Spleen (tissue), 7 donors: ENCODE measurements at regions not wholly inside any gene's neighbourhood (a gene's known extent, or its start where the extent isn't known, plus 50 kb on each side); places are given as distances from the start of the nearest gene placed in this dataset.

Source experiments
- CTCF ChIP-seq, 11 experiments: fragments of 200-600 bp in 7 of 11; fragments of 450-650 bp in 4 of 11; sonication (generic) in 4 of 11; IDR thresholded peaks in 8 of 11; conservative IDR thresholded peaks in 3 of 11; 1 replicate in 7 of 11; 2 replicates in 4 of 11; pipeline versions ENCODE4 v1.4.0 to v1.8.0; 2016 to 2021; ENCODE audit warnings: antibody characterized with exemption in 11 of 11, inconsistent platforms in 4 of 11, mild to moderate bottlenecking in 1 of 11
- POLR2A ChIP-seq, 3 donors: fragments of 450-650 bp; IDR thresholded peaks; one replicate each; pipeline ENCODE4 v1.5.1; 2017; ENCODE audit warnings: antibody characterized with exemption in 3 of 3, mild to moderate bottlenecking in 1 of 3
- POLR2AphosphoS5 ChIP-seq, 3 donors: sonication (generic); formaldehyde crosslinking; IDR thresholded peaks; one replicate each; pipeline ENCODE4 v1.5.1; 2017; ENCODE audit warnings: antibody characterized with exemption in 3 of 3
- donor health status: DM: no; HTN: no; CAD: no; lungs with moderate emphysema.
- donor health status: DM: no; HTN: no; CAD: no.
- donor health status: DM: no; HTN: no; CAD: no.

GRCh38 chr12:33562401-33562800 is 122.8 kb upstream of the SYT10 start:
- TF ChIP-seq CTCF (IDR thresholded peaks at IDR 0.05 in 8 of 11, conservative IDR thresholded peaks at IDR 0.05 in 3 of 11): no peak
- no peak for TF ChIP-seq POLR2A (IDR thresholded peaks at IDR 0.05)
- no peak for TF ChIP-seq POLR2AphosphoS5 (IDR thresholded peaks at IDR 0.05)
